ENCODE measurements at regions not wholly inside any gene's neighbourhood (a gene's known extent, or its start where the extent isn't known, plus 50 kb on each side); places are given as distances from the start of the nearest gene placed in this dataset.

DNA sequence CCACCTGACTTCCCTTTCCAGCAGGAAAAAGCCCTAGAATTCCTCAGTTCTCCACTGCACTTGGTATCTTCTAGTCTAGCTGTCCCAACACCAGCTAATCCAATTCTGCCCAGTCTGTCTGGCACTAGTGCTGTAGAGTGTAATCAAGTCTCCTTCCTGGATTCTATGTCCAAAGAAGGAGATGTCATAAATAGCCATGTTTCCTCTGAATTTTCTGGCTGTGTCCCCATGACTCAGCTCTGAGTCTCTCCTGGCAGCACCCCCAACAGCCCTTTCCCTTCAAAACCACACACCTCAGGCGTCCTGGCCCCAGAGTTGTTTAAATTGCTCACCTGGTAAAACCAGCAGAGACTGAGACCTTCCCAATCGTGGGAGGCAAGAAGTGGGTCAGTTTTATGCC, 197.2 kb downstream of the GRXCR1 start:
- Histone ChIP-seq H3K27me3 (replicated peaks; ENCODE audit: control insufficient read depth, insufficient read depth, low read length) (no peaks in the 10 kb centered on the region), H3K4me3 (ENCODE audit: low read depth, low read length) (no peak overlapping the region), H3K4me1 (no peaks in the 10 kb centered on the region), H3K9me3 (no peaks in the 10 kb centered on the region), H3K36me3 (ENCODE audit: control insufficient read depth, insufficient read depth, low read length) (no peaks in the 10 kb centered on the region)
- peaks cover 2% of the 10 kb centered on the region for H3K27me3 Mint-ChIP-seq (ENCODE audit: insufficient read depth, unreplicated experiment)
- ChIA-PET POLR2A (no interaction called here), CTCF (no interaction called here)
- intact Hi-C loops (cut with micrococcal nuclease; ENCODE audit: unreplicated experiment) = no loop called here
- no TSS peak for BruUV-seq (replicated peaks)
- H3K9me3 Mint-ChIP-seq (ENCODE audit: unreplicated experiment) = no peaks in the 10 kb centered on the region
- H3K36me3 Mint-ChIP-seq (ENCODE audit: insufficient read depth, unreplicated experiment) = no peaks in the 10 kb centered on the region
- H3K27ac Mint-ChIP-seq (ENCODE audit: unreplicated experiment) = no peak overlapping the region
- H3K4me3 Mint-ChIP-seq (ENCODE audit: unreplicated experiment) = no peak overlapping the region
- no peak for DNase-seq
- no peaks in the 10 kb centered on the region for H3K4me1 Mint-ChIP-seq (ENCODE audit: low read depth, unreplicated experiment)
- TF ChIP-seq, protein P1, sequence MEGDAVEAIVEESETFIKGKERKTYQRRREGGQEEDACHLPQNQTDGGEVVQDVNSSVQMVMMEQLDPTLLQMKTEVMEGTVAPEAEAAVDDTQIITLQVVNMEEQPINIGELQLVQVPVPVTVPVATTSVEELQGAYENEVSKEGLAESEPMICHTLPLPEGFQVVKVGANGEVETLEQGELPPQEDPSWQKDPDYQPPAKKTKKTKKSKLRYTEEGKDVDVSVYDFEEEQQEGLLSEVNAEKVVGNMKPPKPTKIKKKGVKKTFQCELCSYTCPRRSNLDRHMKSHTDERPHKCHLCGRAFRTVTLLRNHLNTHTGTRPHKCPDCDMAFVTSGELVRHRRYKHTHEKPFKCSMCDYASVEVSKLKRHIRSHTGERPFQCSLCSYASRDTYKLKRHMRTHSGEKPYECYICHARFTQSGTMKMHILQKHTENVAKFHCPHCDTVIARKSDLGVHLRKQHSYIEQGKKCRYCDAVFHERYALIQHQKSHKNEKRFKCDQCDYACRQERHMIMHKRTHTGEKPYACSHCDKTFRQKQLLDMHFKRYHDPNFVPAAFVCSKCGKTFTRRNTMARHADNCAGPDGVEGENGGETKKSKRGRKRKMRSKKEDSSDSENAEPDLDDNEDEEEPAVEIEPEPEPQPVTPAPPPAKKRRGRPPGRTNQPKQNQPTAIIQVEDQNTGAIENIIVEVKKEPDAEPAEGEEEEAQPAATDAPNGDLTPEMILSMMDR (IDR thresholded peaks at IDR 0.05; ENCODE audit: insufficient read depth in 1 of 2, low read depth in 1 of 2, low read length in 1 of 2, severe bottlenecking in 1 of 2, unreplicated experiment in 1 of 2) = no peak

DNA sequence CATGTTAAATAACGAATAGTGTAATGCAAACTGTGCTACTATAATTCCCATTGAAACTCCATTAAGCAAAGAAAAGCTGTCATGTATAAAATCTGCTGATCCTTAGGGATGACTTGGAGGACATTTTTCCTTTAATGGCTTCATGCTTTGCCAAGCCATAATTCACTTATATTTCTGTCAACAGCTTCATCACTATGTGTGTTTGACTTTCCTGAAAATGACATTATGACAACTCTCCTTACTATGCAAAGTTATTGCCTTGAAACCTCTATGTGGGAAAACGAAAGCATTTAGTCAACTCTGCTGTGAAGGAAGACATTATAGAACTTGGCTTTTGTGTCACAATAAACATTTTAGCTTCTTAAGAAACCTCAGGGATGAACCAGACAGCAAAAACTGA, 210.5 kb downstream of the GRXCR1 start:
- Mint-ChIP-seq H3K4me1 (ENCODE audit: low read depth, unreplicated experiment) (no peaks in the 10 kb centered on the region), H3K36me3 (ENCODE audit: insufficient read depth, unreplicated experiment) (no peaks in the 10 kb centered on the region), H3K9me3 (ENCODE audit: unreplicated experiment) (no peaks in the 10 kb centered on the region), H3K4me3 (ENCODE audit: unreplicated experiment) (no peak overlapping the region), H3K27ac (ENCODE audit: unreplicated experiment) (no peak overlapping the region), H3K27me3 (ENCODE audit: insufficient read depth, unreplicated experiment) (no peaks in the 10 kb centered on the region)
- Histone ChIP-seq H3K9me3 (no peaks in the 10 kb centered on the region), H3K4me3 (ENCODE audit: low read depth, low read length) (no peak overlapping the region), H3K36me3 (ENCODE audit: control insufficient read depth, insufficient read depth, low read length) (no peaks in the 10 kb centered on the region), H3K4me1 (no peaks in the 10 kb centered on the region), H3K27me3 (replicated peaks; ENCODE audit: control insufficient read depth, insufficient read depth, low read length) (no peaks in the 10 kb centered on the region)
- CTCF ChIA-PET = interaction anchor here (1.0 kb wide), 1 partner anchor 54 kb away, joined by 3 read pairs; no protein-coding TSS in a partner anchor
- TF ChIP-seq, protein P1 (IDR thresholded peaks at IDR 0.05; ENCODE audit: insufficient read depth in 1 of 2, low read depth in 1 of 2, low read length in 1 of 2, severe bottlenecking in 1 of 2, unreplicated experiment in 1 of 2) = no peak
- DNase-seq = no peak
- intact Hi-C loops (cut with micrococcal nuclease; ENCODE audit: unreplicated experiment) = no loop called here
- POLR2A ChIA-PET = no interaction called here
- BruUV-seq (replicated peaks) = no TSS peak

DNA sequence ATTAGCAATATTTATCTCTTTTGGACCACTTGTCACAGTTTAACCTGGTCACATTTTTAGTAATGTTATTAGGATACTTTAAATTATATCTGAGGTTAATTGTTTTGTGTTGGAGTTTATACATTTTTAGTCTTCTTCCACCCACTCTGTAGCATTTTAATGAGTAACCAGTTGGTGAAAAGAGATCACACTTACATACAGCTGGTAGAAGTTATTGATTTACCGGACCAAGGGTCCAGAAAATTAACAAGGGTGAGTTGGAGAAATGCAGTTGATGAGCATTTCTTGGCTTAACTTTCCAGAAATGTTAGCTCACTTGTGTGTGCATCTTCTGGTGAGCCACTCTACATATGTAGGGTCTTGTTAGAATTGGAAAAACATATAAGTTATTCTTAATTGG, 219.6 kb downstream of the GRXCR1 start:
- no peaks in the 10 kb centered on the region for H3K36me3 ChIP-seq (ENCODE audit: control insufficient read depth, insufficient read depth, low read length)
- TF ChIP-seq, protein P1 (IDR thresholded peaks at IDR 0.05; ENCODE audit: insufficient read depth in 1 of 2, low read depth in 1 of 2, low read length in 1 of 2, severe bottlenecking in 1 of 2, unreplicated experiment in 1 of 2) = no peak
- ChIA-PET POLR2A (no interaction called here), CTCF (no interaction called here)
- intact Hi-C loops (cut with micrococcal nuclease; ENCODE audit: unreplicated experiment) = no loop called here
- no peaks in the 10 kb centered on the region for H3K4me1 Mint-ChIP-seq (ENCODE audit: low read depth, unreplicated experiment)
- no peaks in the 10 kb centered on the region for H3K9me3 ChIP-seq
- BruUV-seq (replicated peaks) = no TSS peak
- H3K9me3 Mint-ChIP-seq (ENCODE audit: unreplicated experiment) = no peaks in the 10 kb centered on the region
- no peak overlapping the region for H3K4me3 ChIP-seq (ENCODE audit: low read depth, low read length)
- H3K4me3 Mint-ChIP-seq (ENCODE audit: unreplicated experiment) = no peak overlapping the region
- DNase-seq = no peak
- no peak overlapping the region for H3K27ac Mint-ChIP-seq (ENCODE audit: unreplicated experiment)
- no peaks in the 10 kb centered on the region for H3K27me3 Mint-ChIP-seq (ENCODE audit: insufficient read depth, unreplicated experiment)
- H3K36me3 Mint-ChIP-seq (ENCODE audit: insufficient read depth, unreplicated experiment) = no peaks in the 10 kb centered on the region
- H3K4me1 ChIP-seq = no peaks in the 10 kb centered on the region
- H3K27me3 ChIP-seq (replicated peaks; ENCODE audit: control insufficient read depth, insufficient read depth, low read length) = no peaks in the 10 kb centered on the region

Measured in Caco-2 (cell line).